Heart left ventricle (tissue), 13 donors: ENCODE measurements at regions not wholly inside any gene's neighbourhood (a gene's known extent, or its start where the extent isn't known, plus 50 kb on each side); places are given as distances from the start of the nearest gene placed in this dataset.

Experiments used
- POLR2A ChIP-seq, 2 donors: fragments of 450-650 bp; IDR thresholded peaks; one replicate each; pipeline ENCODE4 v1.6.1; 2017; ENCODE audit warnings: antibody characterized with exemption in 2 of 2, mild to moderate bottlenecking in 2 of 2, moderate library complexity in 2 of 2
- TF ChIP-seq, protein P1 (sequence below), 12 donors: fragments of 200-600 bp; sonication (generic) in 4 of 12; IDR thresholded peaks; one replicate each; pipeline versions ENCODE4 v1.5.0 to v1.8.0; 2018 to 2022; ENCODE audit warnings: antibody characterized with exemption in 12 of 12, mild to moderate bottlenecking in 5 of 12
- donor health status: ischemic (EF 13 %, LVEDD 7.1; RV severe dilation, severe dysfunction).
- donor health status: DM: no; HTN: yes; CAD: no.
- donor health status: DM: no; HTN: no; CAD: no.
- donor health status: ischemic (EF 25% LVEDD 6.9; RV normal size, moderate dysfunction).
- donor health status: ischemic (EF 25% LVEDD 5.7; RV mildly dilated, moderate dysfunction).
- donor health status: ischemic (EF 35%, LVEDD 5.7; RV mildly dilated, moderate dysfunction).
- donor health status: nonischemic (EF 11% LVEDD 7.7; RV severe dilation, severe dysfunction).
- donor health status: DM: yes; HTN: yes; CAD: no.
- donor health status: PGD.
- donor health status: ischemic (EF 29% LVEDD 5.4; RV normal size, mild dysfunction).
- donor health status: nonischemic (EF 23%, LVEDD 6.1; RV moderate dilation, normal function).

GRCh38 chr6:12636336-12636735 lies 80.2 kb upstream of the PHACTR1 start:
- TF ChIP-seq POLR2A (IDR thresholded peaks at IDR 0.05), result no peak
- TF ChIP-seq, protein P1, sequence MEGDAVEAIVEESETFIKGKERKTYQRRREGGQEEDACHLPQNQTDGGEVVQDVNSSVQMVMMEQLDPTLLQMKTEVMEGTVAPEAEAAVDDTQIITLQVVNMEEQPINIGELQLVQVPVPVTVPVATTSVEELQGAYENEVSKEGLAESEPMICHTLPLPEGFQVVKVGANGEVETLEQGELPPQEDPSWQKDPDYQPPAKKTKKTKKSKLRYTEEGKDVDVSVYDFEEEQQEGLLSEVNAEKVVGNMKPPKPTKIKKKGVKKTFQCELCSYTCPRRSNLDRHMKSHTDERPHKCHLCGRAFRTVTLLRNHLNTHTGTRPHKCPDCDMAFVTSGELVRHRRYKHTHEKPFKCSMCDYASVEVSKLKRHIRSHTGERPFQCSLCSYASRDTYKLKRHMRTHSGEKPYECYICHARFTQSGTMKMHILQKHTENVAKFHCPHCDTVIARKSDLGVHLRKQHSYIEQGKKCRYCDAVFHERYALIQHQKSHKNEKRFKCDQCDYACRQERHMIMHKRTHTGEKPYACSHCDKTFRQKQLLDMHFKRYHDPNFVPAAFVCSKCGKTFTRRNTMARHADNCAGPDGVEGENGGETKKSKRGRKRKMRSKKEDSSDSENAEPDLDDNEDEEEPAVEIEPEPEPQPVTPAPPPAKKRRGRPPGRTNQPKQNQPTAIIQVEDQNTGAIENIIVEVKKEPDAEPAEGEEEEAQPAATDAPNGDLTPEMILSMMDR (IDR thresholded peaks at IDR 0.05), result no peak
